SK-N-MC (cell line): ENCODE measurements at regions not wholly inside any gene's neighbourhood (a gene's known extent, or its start where the extent isn't known, plus 50 kb on each side); places are given as distances from the start of the nearest gene placed in this dataset.

ENCODE experiments used
- EZH2 ChIP-seq: fragments of 200-600 bp; sonication (generic); IDR thresholded peaks from one replicate; pipeline ENCODE4 v1.6.1; 2017; ENCODE audit warnings: antibody characterized with exemption
- POLR2AphosphoS5 ChIP-seq: IDR thresholded peaks from 2 replicates; pipeline ENCODE4 v1.6.1; 2012; ENCODE audit warnings: mild to moderate bottlenecking, low read depth, low read length, borderline replicate concordance

DNA sequence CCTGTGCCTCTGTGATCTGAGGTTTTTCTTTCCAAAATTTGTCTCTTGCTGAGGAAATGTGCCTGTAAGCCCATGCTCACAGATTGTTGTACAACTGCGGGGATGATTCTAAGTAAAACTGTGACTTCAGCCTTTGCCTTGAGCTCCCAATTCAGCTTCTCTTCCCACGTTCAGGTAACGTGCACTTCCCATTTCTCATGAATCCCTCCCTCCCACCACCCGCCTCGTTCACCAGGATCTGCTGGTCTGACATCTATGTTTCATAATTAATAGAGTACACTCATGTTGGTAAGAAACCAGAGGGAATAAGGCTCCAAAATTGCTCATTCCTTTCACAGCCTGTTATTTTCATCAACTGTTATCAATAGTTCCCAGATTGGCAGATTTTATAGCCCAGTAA lies 332.6 kb upstream of the TPK1 start:
- TF ChIP-seq POLR2AphosphoS5 (no peak), EZH2 (no peak)
